NB4 (cell line): ENCODE measurements at regions not wholly inside any gene's neighbourhood (a gene's known extent, or its start where the extent isn't known, plus 50 kb on each side); places are given as distances from the start of the nearest gene placed in this dataset.

Experiments used
- CTCF ChIP-seq: IDR thresholded peaks from one replicate; pipeline ENCODE4 v1.5.1; 2012; ENCODE audit warnings: low read depth, low read length
- MYC ChIP-seq: IDR thresholded peaks from 2 replicates; pipeline ENCODE4 v1.6.1; 2011; ENCODE audit warnings: low read depth, low read length

GRCh38 chr12:13670285-13670866 is 311.0 kb downstream of the GRIN2B start:
- TF ChIP-seq MYC (no peak), CTCF (no peak)
